CD4-positive, alpha-beta T cell treated with Interleukin-2 at 100 ng/mL for 4 hours (primary cell): ENCODE measurements at regions not wholly inside any gene's neighbourhood (a gene's known extent, or its start where the extent isn't known, plus 50 kb on each side); places are given as distances from the start of the nearest gene placed in this dataset.

Experiments used
- DNase-seq: peaks from one replicate; pipeline ENCODE4 v3.0.0-alpha.2; 2020; ENCODE audit warnings: low spot score

DNA sequence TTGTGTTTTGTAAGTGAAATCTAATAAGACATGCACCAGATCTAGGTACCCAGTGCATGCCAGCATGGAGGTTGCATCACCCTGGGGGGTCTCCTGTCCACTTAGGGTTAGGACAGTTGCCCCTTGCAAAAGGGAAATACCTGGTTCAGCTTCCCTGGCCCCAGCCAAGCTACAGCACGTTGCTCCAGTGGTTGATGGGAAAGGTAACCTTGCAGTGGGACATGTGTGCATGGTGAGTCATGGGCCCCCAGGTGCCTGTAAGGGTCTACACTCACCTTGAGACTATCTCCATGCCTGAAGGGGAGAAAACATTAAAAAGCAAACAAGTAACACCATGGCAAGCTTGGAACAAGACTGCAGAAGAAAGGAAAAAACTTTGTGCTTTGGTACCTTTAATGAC lies 143.9 kb downstream of the LSM5 start:
- DNase-seq, result no peak

DNA sequence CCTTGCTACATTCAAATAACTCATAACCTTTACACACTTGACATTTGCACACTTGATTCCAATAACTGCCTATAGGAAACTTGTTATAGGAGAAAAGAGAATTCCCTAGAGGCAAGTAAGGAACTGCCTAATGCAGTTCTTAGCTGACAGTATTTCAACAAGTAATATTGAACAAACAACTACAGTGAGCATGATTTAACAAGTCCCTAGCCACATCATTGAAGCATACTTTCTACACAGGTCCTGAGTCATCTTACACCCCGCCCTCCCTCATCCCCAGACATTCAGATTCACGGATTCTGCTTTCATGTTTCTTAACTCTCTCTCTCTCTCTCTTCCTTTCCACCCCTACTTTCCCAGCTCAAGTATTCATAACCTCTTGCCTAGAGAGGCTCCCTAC lies 153.5 kb downstream of the LSM5 start:
- DNase-seq, result no peak

DNA sequence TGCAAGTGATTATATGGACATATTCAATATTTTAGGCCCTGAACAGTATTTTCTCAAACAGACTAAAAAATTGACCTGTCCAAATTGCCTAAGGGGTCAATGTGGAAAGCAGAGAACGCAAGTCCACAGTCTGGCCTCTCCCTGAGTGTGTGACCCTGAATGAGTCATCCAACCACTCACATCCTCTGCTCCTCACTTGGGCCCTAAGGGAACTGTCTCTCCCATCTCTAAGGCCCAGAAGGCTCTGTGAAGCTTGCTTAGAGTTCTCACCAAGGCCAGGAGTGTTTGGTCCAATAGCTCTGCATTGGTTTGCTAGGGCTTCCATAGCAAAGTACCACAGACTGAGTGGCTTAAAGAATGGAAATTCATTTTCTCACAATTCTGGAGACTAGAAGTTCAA lies 155.1 kb downstream of the LSM5 start:
- DNase-seq, result no peak

DNA sequence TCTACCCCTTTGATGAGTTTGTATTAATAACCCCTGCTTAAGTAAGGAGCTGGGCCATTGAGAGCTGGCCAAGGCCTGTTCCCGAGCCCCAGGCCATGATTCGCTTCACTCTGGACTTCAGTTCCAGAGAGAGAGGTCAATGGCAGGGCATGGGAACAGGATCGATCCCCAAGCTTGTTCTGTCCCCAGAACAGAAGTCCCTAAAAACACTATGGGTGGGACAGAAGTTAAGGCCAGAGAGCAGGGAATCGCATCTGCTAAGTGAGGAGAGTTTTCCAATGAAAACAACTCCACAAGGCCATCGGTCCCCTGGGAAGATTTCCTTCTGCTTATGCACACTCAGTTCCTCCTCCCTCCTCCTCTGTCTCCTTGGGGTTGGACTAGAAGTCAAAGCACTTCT lies 159.6 kb downstream of the LSM5 start:
- no peak for DNase-seq

DNA sequence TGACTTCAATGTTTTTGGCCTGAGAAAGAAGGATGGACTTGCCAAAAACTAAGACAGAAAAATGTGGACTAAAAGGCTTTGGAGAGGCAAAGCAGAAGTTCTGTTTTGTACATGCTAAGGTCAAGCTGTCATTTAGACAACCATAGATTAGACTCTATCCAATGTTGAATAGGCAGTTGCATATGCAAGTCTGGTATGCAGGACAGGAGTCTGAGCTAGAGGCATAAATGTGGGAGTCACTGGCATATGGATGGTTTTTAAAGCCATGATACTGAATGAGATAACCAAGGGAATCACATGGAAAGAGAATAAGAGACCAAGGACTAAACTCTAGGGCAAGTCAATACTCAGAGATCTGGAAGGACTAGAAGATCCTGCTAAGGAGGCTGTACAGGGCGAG lies 164.1 kb downstream of the LSM5 start:
- DNase-seq, result no peak

DNA sequence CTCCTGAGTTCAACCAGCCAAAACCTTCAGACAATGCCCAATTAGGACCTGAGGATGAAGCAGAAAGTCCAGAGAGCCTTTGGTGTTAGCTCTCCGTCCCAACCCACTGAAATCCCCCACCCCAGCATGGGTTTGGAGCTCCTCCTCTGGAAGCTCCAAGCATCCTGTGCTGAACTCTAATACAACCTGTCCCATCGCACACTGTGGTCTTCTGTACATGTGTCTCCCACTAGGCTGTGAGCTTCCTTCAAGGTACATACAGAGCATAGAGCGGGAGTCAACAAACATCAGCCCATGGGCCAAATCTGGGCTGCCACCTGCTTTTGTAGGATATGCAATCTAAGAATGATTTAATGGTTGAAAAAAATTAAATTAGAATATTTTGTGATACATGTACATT lies 166.5 kb downstream of the LSM5 start:
- no peak for DNase-seq

DNA sequence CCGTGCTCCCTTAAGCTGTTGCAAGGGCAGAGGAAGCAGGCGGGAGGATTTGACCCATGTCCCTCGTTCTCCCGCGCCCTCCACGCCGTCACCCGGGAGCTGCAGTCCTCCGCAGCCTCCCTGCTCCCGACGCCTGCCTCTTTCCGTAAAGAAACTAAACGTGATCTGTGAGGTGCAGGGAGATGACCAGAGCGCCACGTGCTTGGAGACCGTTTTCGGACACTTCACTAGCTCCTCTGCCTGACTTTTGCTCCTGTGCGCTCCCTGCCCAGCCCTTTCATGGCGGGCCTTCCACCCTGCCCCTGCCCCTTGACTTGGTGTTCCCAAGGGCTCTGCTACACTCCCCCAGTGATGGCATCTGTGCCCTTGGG lies 171.2 kb downstream of the LSM5 start:
- no peak for DNase-seq

DNA sequence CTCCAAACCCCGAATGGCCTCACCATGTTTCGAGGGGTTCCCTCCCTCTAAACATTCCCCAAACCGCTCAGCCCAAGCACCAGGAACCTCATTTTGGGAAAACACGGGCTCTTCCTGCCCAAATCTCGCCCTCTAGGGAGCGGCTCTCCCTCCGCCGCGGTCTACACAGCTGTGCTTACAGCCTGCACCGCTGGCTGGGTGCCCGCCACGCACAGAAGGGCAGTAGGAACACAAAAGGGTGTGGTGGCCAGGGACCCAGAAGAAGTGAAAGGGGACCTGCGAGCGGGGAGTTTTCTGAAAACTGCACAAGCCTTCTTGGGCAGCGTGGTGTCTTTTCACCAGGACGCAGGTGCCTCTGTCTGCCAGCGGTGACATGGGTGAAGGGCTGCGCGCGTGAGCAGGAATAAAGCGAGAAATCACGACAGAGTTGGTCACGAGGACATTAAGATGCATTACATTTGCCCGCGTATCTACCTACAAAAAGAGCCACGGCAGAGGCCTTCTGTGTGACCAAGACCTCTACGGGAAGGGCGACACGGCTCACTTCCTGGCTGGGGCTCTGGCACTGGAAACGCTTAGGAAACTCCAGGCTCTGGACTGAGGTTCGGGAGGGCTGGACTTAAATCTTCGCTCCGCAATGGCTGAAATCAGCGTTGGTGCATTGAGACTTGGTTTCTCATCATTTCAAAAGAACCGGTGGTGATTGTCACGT lies 171.7 kb downstream of the LSM5 start:
- no peak for DNase-seq

DNA sequence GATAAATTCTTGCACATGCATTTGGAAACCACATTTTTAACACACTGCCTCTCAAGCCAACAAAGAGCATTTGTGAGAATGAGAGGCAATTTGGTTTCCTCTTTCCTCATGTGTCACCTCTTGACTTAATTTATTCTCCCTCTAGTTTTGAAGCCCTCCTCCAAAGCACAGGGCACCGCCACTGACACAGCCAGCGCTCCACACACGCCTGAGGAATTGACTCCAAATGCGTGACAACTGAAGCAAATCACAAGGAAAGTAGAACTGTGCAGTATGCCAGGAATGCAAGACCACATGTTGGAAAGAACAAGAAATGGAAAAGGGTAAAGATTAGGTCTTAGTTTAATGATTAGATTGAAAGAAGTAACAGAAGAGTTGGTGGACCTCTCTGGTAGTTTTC lies 173.3 kb downstream of the LSM5 start:
- no peak for DNase-seq

DNA sequence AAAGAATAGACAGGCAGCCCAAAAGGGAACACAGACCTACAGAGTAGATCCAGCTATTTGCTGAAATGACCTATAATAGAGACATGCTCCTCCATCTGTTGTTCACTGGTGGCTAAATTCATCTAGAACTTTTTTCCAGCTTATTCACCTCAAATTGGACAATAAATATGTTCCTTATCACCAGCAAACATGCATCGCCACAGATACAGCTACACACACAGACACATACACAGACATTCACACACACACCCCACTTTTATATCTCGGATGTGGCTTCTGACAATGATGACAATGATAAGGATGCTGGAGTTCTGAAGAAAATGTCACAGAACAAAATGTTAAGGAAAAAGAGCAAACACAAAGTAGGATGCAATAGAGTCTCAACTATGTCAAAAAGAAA lies 175.4 kb downstream of the LSM5 start:
- no peak for DNase-seq

DNA sequence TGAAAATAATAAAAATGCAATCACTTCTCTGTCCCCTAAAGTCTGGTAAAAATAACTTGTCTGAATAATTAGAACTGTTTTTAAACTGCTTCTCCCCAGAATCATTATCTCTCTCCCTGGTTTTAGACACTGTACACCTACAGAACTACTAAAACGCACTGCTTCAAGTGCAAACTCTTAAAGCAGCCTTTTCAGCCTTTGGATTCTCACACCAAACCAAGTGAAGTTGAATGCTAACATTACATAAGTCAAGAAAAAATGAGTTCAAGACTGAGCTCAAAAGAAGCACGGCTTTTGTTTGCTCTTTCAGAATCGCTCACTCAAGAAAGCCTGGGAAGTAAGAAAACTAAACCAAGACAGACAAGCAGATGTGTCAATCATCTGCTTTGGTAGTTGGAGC lies 188.8 kb downstream of the LSM5 start:
- DNase-seq, result no peak

DNA sequence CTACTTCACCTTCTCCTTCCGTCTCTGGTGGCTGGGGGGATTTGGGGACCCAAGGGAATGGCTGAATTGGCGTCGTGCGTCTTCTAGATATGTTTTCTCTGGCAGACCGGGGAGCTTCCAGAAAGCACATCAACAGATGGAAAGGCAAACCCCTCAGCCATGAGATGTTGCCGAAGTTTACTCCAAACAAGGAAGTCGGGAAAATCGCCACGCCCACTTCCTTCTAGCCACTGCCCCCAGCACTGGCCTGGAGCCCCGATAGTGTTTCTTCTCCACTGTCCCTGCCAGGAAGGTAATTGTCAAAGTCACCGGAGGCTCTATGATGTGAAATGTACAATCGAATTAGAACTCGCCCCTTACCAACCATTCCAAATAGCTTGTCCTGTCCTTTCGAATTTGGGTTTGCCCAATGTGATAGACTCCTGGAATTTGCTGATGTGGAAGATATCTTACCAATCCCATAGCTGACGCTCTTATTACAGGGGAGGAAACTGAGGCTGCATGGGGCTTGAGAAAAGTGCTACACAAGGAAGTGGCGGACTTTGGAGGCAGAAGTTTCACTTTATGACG lies 191.0 kb downstream of the LSM5 start:
- no peak for DNase-seq

DNA sequence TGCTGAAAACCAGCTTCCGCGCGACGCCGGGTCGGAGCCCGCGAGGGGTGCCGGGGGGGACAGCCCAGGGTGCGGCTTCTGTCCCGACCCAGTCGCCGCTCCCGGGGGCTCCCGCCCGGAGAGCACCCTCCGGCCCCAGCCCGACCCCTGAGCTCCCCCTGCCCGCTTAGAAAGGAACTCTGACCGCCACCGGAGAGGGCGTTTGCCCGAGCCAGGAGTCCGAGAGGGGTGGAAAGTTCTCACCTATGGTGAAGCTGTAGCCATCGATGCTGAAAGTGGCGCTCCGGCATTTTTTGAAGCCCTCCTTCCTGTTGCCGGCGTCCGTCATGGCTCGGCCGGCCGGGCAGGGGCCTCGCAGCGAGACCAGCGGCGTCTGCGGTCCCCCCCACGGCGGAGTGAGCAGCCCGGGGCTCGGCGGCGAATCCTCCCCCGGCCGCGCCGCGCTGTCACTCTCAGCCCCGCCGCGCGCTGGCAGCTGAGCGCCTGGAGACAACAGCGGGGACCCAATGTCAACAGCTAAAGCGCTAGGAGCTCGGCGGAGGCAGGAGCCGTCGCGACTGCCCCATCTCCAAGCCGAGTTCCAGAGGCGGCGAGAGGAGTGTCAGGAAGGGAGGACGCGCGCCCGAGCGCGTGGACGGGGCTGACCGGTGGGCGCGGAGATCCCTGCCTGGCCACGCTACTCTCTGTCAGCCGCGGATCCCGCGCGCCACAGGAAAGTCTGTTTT lies 191.6 kb downstream of the LSM5 start:
- no peak for DNase-seq

DNA sequence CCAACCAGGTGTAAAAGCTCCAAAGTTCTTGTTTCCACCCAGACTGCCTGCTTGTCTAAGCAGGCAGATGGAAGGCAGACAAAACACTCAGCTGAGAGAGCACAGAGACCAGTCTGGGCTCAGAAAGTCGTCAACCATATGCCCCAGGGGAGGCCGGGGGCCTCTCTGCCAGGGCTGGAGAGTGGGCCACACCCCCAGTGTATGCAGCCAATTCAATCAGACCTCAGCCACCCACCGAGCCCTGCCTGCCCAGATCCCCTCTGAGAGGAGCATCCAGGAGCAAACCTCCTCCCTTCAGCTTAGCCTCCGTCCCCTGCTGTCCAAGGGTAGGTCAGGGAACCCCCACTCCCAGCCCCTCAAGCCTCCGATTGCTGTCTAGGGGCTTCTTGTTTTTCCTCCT lies 196.3 kb downstream of the LSM5 start:
- DNase-seq, result no peak

DNA sequence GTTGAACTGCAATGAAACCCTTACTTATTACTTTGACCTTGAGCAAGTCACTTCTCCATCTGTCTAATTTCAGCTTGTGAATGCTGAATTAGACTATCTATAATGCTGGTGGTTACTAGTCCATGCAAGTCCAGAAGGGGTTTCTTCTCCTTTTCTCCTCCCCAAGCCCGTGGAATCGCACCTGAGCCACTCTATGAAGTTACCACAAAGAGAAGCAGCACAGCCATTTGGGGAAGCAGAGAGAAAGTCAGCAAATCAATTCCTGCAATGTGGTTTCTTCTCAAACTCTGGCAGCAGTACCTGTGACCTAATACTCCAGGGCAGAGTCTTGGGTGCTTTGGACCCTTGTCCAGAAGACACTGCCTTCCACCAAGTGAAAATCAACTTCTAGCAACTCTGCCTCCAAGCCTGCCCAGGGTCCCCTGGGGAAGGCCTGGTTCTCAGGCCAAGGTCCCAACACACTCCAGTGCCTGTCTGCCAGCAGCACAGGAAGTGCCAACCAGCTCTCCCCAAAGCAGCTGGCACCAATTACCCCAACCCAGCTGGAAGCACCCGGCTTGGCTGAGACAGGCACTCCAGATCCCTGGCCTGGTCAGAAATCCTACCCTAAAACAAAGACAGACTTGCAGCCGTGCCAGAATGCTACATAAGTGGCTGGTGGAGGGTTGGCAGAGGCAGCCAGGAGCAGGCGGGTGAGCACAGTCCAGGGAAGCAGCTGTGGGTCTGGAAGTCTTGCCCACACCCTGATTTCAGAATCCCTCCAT lies 200.3 kb downstream of the LSM5 start:
- DNase-seq, result no peak

DNA sequence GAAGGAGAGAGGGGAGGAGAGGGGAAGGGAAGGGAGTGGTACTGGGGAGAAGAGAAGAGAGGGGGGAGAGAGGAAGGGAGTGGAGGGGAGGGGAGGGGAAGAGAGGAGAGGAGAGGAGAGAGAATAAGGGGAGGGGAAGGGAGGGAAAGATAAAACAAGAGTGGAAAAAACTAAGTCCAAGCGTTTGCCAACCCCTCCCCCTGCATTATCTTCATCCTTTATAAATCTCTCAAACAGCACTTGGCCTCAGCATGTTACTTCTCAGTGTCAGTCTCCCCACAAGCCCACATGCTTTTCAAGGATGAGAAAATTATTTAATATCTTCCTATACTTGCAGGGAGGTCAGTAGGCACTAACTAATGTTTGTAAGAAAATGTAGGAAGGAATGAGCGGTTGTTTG lies 204.5 kb downstream of the LSM5 start:
- DNase-seq, result no peak

DNA sequence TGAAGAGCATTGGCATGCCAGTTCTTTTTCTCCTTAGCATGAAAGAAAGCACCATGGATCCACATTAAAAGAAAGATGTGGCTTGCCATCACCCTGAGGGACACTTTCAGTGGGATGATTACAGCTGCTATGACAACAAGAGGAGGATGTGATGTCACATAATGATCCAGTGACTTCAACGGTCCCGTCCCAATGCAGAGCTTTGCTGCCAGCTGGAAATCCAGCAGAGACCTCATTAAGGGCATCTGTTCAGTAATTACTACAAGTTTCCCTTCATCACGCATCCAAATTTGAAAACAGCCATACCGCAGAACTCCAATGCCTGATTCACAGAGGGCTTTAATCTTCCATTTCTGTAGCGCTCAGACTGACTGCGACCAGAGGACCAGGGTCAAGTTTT lies 206.6 kb downstream of the LSM5 start:
- DNase-seq, result no peak

DNA sequence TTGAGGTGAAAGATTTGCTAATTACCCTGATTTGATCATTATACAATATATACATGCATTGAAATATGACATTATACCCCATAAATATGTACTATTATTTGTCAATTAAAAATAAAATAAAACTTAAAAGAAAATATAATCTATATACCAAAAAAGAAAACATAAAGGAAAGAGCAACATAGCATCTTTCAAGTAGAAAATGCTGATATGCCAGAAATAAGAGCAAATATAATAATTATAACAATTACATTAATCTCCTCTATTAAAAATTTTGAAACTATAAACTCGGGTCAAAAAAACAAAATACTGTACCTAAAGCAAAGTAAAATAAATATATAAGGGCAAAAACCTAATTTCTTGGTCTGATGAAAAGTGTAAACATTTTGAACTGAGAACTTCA lies 209.3 kb upstream of the PDE1C start:
- DNase-seq, result no peak

DNA sequence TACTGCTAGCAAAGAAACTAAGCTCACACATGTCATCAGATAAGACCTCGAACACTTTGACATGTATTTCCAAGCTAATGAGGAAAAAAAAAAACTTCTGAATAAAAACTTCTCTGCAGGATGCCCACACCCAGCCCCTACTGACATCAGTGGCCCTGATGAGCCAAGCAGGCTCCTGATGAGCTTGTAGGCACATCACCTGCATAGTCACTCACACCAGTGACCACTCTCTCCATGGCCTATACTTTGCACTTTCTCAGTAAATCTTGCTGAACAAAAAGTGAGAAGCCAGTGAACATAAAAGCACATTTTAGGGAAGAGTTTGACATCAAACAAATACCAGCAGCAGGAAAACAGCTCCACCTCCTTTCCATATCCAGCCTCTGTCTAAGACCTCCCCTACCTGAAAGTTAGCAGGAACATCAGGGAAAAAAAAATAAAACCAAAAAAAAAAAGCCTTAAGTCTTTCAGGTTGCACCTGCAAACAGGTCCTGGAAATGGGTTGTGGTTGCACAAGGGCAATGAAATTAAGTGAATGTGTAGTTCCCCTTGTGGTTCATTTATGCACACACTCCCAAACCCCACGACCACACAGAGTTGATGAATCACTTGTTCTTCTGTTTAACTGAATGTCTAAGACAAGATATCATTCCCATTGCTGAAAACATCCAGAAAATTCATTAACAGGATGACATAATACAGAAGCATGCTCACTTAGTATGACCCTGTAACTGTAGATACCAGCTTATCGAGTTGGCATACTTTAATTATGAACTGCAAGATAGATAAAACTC lies 205.2 kb upstream of the PDE1C start:
- no peak for DNase-seq

DNA sequence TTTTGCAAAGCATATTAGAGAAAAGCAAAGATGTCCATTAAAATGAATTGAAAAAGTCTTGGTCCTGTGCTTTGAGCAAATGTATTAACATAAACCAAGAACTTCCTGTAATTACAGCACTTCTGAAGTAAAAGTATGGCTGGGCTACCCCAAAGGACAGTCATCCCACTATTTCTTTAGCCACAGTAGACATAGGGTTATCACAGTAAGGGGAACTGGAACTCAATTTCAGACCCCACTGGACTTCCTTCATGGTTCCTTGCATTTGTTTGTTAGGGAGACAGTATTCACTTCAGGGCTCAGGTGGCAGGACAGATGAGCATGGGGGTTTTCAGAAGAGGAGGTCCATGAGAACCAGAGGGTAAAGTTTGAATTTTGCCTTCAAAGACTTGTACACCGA lies 203.1 kb upstream of the PDE1C start:
- no peak for DNase-seq

DNA sequence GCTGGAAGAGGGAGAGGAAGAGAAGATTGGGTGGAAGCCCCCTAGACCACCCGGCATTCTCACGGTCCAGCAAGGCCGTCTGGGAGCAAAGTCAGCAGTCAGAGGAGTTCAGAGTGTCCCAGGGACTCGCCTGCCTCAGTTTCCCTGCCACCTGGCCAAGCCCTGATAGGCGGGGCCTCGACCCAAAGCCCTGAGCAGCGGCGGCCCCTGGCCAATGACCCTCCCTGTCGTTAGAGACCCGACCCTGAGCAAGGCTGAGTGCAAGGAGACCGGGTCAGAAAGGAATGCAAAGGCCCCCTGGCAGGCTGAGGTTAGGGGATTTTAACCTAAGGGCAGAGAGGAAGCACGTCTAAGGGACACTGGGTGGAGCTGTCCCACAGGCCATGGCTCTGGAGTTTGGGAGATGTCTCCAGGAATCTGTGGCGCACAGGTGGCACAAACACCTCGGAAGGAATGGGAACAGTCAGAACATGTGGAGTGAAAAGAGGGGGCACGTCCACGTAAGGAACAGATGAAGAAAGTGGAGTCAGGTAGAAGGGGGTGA lies 196.8 kb upstream of the PDE1C start:
- no peak for DNase-seq

DNA sequence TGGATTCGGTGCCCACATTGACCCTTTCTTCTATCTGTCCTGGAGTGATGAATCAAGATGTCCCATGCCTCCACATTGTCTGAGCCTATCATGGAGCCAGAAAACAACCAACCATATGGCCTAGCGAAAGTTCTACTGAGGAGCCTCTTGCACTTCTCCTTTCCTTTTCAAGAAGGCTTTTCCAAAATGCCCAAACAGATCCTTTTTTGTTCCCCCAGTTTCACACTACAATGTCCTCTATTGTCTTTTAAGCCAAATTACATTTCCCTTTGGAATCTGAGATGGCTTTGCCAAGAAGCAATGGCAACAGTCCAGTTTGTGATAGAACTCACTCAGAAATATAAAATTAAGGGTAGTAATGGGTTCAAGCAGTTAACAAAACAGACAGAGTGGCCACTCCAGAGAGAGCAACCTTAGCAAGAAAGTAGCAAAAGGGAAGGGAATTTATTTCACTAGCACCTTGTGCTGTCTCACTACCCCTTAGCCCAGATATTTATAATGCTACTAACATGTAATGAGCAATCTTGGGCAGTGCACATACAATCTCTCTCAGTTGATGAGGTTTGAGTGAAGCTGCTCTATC lies 194.6 kb upstream of the PDE1C start:
- no peak for DNase-seq
